NT2/D1 (cell line): ENCODE measurements at regions not wholly inside any gene's neighbourhood (a gene's known extent, or its start where the extent isn't known, plus 50 kb on each side); places are given as distances from the start of the nearest gene placed in this dataset.
A peak's percentile ranks its signal among the peaks of the same experiment; 100 is the strongest.
"Not testable (repeated sequence)": the region's sequence is repeated elsewhere in the genome, so short reads cannot be mapped to it uniquely, and the experiment has no call there.

Experiments
- DNase-seq: peaks from one replicate; pipeline ENCODE4 v3.0.0-alpha.2; 2011; ENCODE audit warnings: low read depth, low spot score
- H3K27me3 ChIP-seq: 2 replicates; pipeline ENCODE4 v1.6.0; 2011; ENCODE audit warnings: mild to moderate bottlenecking; ENCODE audit not compliant: insufficient read length, insufficient read depth
- H3K36me3 ChIP-seq: 2 replicates; pipeline ENCODE4 v1.6.1; 2011; ENCODE audit warnings: mild to moderate bottlenecking, low read length, mixed read lengths; ENCODE audit not compliant: insufficient read depth, insufficient read length
- H3K4me1 ChIP-seq: 2 replicates; pipeline ENCODE4 v1.5.1; 2011; ENCODE audit not compliant: insufficient read depth, insufficient read length
- H3K4me3 ChIP-seq: 2 replicates; pipeline ENCODE4 v1.5.1; 2011; ENCODE audit warnings: low read depth; ENCODE audit not compliant: insufficient read length
- H3K9ac ChIP-seq: 2 replicates; pipeline ENCODE4 v1.6.0; 2011; ENCODE audit warnings: low read depth; ENCODE audit not compliant: insufficient read length
- H3K9me3 ChIP-seq: 2 replicates; pipeline ENCODE4 v1.5.1; 2011; ENCODE audit warnings: mild to moderate bottlenecking, low read length; ENCODE audit not compliant: insufficient read depth
- SUZ12 ChIP-seq: IDR thresholded peaks from 2 replicates; pipeline ENCODE4 v1.6.1; 2011; ENCODE audit not compliant: insufficient read length, insufficient read depth; ENCODE audit errors: extremely low read depth
- YY1 ChIP-seq: IDR thresholded peaks from 2 replicates; pipeline ENCODE4 v1.6.1; 2011; ENCODE audit not compliant: insufficient read length, insufficient read depth
- ZNF274 ChIP-seq: IDR thresholded peaks from 2 replicates; pipeline ENCODE4 v1.6.1; 2011; ENCODE audit warnings: mild to moderate bottlenecking, low read depth, low read length

- Histone ChIP-seq H3K4me3 (no peak overlapping the region), H3K4me1 (no peaks in the 10 kb centered on the region), H3K9ac (no peak overlapping the region), H3K9me3 (no peaks in the 10 kb centered on the region), H3K27me3 (no peaks in the 10 kb centered on the region), H3K36me3 (no peaks in the 10 kb centered on the region)
- no peak for DNase-seq
- TF ChIP-seq SUZ12 (no peak), ZNF274 (no peak), YY1 (no peak)
Measured at GRCh38 chr12:105474672-105475071, 144.2 kb downstream of the C12orf75 start.

- DNase-seq: no peak
- Histone ChIP-seq H3K9me3 (no peaks in the 10 kb centered on the region), H3K27me3 (no peaks in the 10 kb centered on the region), H3K9ac (no peak overlapping the region), H3K4me1 (no peaks in the 10 kb centered on the region), H3K36me3 (no peaks in the 10 kb centered on the region), H3K4me3 (no peak overlapping the region)
- TF ChIP-seq YY1 (no peak), ZNF274 (no peak), SUZ12 (no peak)
Measured at GRCh38 chr12:105476616-105477015, 146.1 kb downstream of the C12orf75 start.

GRCh38 chr12:105477873-105478272 is 147.4 kb downstream of the C12orf75 start:
- H3K27me3 ChIP-seq: no peaks in the 10 kb centered on the region
- no peaks in the 10 kb centered on the region for H3K36me3 ChIP-seq
- no peaks in the 10 kb centered on the region for H3K9me3 ChIP-seq
- H3K4me1 ChIP-seq: no peaks in the 10 kb centered on the region
- DNase-seq: no peak
- no peak overlapping the region for H3K9ac ChIP-seq
- no peak for TF ChIP-seq YY1
- no peak for TF ChIP-seq ZNF274
- TF ChIP-seq SUZ12: no peak
- no peak overlapping the region for H3K4me3 ChIP-seq

GRCh38 chr12:105478788-105479187 is 148.3 kb downstream of the C12orf75 start:
- H3K4me1 ChIP-seq, H3K4me3 ChIP-seq, DNase-seq, H3K9ac ChIP-seq, H3K36me3 ChIP-seq, H3K9me3 ChIP-seq, H3K27me3 ChIP-seq: not testable (repeated sequence)

- Histone ChIP-seq H3K36me3 (no peaks in the 10 kb centered on the region), H3K9me3 (no peaks in the 10 kb centered on the region), H3K9ac (no peak overlapping the region), H3K27me3 (no peaks in the 10 kb centered on the region), H3K4me1 (no peaks in the 10 kb centered on the region), H3K4me3 (no peak overlapping the region)
- TF ChIP-seq ZNF274 (no peak), SUZ12 (no peak), YY1 (no peak)
- DNase-seq: no peak
Measured at GRCh38 chr12:105479710-105480109, 149.2 kb downstream of the C12orf75 start.

GRCh38 chr12:105480162-105480561 is 149.7 kb downstream of the C12orf75 start:
- Histone ChIP-seq H3K9ac (no peak overlapping the region), H3K27me3 (no peaks in the 10 kb centered on the region), H3K36me3 (no peaks in the 10 kb centered on the region), H3K9me3 (no peaks in the 10 kb centered on the region), H3K4me3 (no peak overlapping the region), H3K4me1 (peaks cover 2% of the 10 kb centered on the region)
- TF ChIP-seq SUZ12 (no peak), YY1 (no peak), ZNF274 (no peak)
- DNase-seq: peak; percentile 48

- DNase-seq: no peak
Measured at GRCh38 chr12:105481392-105482300, 151.2 kb downstream of the C12orf75 start.

More at GRCh38 chr12:105481392-105482300, 151.2 kb downstream of the C12orf75 start:
- no peaks in the 10 kb centered on the region for H3K27me3 ChIP-seq
- no peak overlapping the region for H3K9ac ChIP-seq
- no peak for TF ChIP-seq ZNF274
- TF ChIP-seq SUZ12: no peak
- TF ChIP-seq YY1: no peak
- H3K9me3 ChIP-seq: no peaks in the 10 kb centered on the region
- no peak overlapping the region for H3K4me3 ChIP-seq
- peaks cover 4% of the 10 kb centered on the region for H3K4me1 ChIP-seq
- no peaks in the 10 kb centered on the region for H3K36me3 ChIP-seq
